ENCODE measurements at regions not wholly inside any gene's neighbourhood (a gene's known extent, or its start where the extent isn't known, plus 50 kb on each side); places are given as distances from the start of the nearest gene placed in this dataset.
"Not testable (repeated sequence)": the region's sequence is repeated elsewhere in the genome, so short reads cannot be mapped to it uniquely, and the experiment has no call there.

DNA sequence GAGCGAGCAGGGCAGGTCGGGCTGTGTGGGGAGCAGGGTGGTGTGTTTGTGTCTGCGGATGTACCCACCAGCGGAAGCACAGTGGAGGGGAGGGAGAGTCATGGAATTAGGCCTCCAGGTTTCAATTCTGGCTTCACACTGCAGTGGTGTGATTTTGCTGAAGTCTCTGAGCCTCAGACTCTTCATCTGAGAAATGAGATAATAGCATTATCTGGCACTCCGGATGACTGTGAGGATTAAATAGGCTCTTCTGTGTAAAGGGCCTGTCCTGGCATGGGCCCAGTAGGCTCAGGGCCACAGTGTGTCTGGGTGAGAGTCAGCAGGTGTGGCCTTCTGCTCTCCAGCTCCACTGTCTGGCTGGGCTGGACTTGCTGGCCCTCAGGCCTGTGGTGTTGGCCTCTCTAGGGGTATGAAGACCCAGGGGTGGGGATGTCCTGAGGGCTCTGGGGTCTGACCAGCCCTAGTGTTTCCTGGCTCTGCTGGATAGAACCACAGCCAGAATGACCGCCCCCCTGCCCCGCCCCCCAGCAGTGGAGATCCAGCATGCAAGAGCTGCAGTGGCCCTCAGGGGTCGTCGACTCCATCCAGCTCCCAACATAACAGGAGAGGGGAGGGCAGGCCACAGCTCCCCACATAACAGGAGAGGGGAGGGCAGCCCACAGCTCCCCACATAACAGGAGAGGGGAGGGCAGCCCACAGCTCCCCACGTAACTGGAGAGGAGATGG is 178.6 kb downstream of the RPS24 start:
- DNase-seq, result no peak

DNA sequence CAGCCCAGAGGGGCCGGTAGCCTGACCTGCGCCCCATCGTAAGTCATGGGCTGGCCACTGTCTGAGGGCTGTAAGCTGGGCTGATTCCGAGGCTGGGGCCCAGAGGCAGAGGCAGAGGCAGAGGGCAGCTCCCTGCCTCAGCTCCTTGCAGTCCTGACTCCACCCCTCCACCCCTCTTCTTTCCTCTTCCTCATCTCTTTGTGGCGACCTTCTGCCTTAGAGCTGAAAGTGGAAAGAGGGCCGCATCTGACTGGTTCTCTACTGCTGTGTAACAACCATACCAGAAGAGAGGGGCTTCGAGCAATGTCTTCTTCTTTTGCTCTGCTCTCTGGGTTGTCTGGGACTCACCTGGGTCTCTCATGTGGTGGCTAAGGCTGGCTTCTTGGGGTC is 179.1 kb downstream of the RPS24 start:
- no peak for DNase-seq

DNA sequence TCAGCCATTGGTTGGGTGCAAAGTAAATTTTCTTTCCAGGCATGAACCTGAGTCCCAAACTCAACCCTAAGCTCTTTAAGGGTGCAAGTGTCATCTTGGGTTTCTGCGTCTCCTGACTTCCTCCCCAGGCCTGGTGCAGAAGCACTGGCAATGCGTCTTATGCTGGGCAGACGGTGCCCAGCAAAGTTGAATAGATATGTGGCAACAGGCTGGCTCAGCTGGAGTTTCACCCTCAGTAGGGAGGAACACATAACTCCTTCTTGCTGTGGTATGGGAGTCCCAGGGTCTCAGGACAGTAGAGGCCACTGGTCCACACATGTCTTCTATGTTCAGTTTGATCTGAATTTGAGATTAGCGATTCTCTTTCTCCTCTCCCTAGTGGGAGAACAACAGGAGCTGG is 181.3 kb downstream of the RPS24 start:
- DNase-seq, result no peak

DNA sequence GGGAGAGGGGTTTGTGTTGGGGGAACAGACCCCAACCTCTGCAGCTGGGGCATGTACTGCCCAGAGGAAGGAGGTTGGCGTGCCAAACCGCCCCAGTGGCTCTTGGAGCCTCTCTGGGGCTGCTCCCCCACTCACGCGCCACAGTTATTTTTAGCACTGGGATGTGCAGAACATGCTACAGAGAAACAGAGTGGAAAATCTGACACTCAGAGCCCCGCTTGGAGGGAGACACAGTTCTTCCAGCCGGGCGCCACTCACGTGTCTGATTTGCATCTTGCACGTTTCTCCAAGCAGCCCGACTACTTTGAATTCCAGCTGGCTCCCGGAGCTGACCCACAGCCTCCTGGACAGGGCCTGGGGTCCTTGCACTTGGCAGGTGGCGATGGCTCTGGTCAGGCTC is 182.0 kb downstream of the RPS24 start:
- no peak for DNase-seq

DNA sequence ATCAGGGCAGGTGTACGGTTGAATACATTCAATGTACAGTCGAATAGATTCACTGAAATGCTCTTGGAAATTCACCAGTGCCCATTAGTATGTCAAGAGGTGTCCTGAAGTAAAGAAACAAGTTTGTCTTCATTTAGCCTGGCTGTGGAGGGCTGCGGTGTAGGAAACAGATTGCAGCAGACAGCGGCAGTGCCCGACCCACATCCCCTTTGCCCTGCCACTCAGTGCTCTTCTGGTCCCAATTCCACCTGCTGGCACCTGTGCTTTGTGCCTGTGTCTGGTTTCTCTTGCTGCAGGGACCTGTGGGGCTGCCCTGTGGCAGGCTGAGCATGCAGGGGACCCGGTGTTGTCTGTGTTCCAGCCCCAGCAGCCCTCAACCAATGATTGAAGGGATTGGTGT is 183.7 kb downstream of the RPS24 start:
- no peak for DNase-seq

GRCh38 chr10:78218798-78219490 is 185.3 kb downstream of the RPS24 start:
- DNase-seq, result no peak

DNA sequence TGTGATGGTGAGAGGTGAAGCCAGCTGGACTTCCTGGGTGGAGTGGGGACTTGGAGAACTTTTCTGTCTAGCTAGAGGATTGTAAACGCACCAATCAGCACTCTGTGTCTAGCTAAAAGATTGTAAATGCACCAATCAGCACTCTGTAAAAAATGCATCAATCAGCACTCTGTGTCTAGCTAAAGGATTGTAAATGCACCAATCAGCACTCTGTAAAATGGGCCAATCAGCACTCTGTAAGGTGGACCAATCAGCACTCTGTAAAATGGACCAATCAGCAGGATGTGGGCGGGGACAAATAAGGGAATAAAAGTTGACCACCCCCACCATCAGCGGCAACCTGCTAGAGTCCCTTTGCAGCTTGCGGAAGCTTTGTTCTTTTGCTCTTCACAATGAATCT is 185.9 kb downstream of the RPS24 start:
- not testable (repeated sequence) for DNase-seq

GRCh38 chr10:78220781-78221180 is 187.1 kb downstream of the RPS24 start:
- DNase-seq, result no peak

GRCh38 chr10:78222096-78222790 is 188.6 kb downstream of the RPS24 start:
- no peak for DNase-seq

GRCh38 chr10:78223088-78223487 is 189.4 kb downstream of the RPS24 start:
- DNase-seq, result no peak

DNA sequence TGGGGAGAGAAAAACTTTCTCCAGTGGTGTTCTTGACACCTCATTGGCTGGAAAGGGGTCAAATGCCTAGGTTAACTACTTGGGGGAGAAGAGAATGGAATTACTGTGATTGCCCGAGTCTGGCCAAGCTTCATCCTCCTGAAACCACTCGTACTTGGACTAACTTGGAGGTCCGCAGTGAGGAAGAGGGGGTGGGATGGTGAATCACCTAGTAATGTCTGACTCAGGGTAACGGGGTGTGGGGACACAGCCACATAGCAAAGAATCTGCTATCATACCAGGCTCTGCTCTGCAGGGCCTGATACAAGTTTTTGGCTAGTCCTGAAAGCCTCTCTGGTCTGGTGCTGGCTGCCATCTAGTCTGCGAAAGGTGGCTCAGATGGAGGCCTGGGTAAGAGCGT is 190.9 kb downstream of the RPS24 start:
- no peak for DNase-seq

DNA sequence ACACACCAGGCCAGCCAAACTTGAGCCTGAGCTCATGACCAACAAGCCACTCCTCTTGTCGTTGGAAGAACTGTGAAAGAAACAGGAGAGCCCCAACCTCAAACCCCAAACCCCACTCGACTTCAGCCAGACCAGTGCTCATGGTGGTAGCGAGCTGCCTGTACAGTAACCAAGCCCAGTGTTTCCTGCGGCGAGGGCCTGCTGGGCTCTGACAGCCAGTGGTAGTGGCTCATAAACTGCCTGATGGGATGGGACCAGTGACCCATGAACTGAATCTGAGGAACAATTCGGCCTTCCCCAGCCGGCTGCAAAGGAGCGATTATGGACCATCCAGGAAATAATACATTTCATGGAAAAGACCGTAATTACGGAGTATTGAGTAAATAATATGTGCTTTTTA is 191.9 kb downstream of the RPS24 start:
- DNase-seq, result no peak

DNA sequence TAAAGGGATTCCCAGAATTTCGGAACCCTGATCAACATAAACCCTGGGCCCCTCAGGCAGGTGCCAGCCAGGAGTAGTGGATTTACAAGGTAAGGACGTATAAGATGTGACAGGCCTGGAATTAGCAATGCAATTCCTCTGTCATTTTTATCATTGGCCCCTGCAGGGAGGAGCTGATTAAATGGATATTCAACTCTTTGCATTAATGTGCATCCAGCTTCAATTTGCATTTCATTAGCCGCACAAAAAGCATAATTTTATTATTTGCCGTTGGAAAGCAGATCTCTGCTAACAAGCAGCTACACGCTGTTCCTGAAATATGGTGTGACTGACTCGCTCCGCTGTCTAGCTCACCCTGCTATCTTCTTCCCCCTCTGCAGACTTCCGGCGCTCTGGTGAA is 195.8 kb downstream of the RPS24 start:
- no peak for DNase-seq

- no peak for DNase-seq
Measured at GRCh38 chr10:78229950-78230675, 196.4 kb downstream of the RPS24 start.

- DNase-seq, result no peak
Measured at GRCh38 chr10:78231327-78231726, 197.7 kb downstream of the RPS24 start.

- DNase-seq, result no peak
Measured at GRCh38 chr10:78231939-78232338, 198.3 kb downstream of the RPS24 start.

DNA sequence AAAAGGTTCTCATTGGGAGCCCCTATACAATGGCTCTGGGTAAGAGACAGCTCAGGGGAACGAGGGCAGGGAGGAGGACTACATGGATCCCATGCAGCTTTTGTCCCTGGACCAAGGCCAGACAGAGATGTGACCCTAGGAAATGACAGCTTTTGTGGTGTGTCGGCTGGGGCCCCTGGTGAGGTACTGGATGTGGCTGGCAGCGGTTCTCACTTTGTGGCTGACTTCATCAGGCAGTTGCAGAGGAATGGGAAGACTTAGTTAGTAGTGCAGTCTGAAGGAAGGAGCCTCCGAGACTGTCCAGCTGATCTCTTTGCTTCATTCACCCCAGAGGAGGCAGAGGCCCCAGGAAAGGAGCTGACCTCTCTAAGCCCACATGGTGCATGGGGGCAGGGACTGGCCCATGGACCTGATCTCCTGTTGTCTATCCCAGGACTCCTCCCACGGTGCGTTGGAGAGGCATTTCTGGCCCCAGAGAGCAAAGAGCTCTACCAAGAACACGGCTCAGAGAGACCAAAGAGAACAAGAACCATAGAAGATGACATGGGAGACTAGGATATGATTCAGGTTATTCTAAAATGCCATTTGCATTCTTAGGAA is 202.9 kb downstream of the RPS24 start:
- DNase-seq, result no peak

GRCh38 chr10:78237951-78238350 is 204.3 kb downstream of the RPS24 start:
- DNase-seq, result not testable (repeated sequence)

GRCh38 chr10:78247266-78247665 is 213.6 kb downstream of the RPS24 start:
- DNase-seq, result no peak

- DNase-seq, result no peak
Measured at GRCh38 chr10:78247821-78248220, 214.2 kb downstream of the RPS24 start.

GRCh38 chr10:78248651-78249464 is 215.2 kb downstream of the RPS24 start:
- DNase-seq, result no peak

GRCh38 chr10:78249690-78250089 is 216.0 kb downstream of the RPS24 start:
- no peak for DNase-seq
